GM18867 (cell line): ENCODE measurements at regions not wholly inside any gene's neighbourhood (a gene's known extent, or its start where the extent isn't known, plus 50 kb on each side); places are given as distances from the start of the nearest gene placed in this dataset.

ENCODE experiments used
- ATAC-seq: cut with Tn5 transposase; IDR thresholded peaks from one replicate; pipeline ENCODE4 v1.9.1; 2021; ENCODE audit warnings: mild to moderate bottlenecking, moderate library complexity; ENCODE audit not compliant: unreplicated experiment

DNA sequence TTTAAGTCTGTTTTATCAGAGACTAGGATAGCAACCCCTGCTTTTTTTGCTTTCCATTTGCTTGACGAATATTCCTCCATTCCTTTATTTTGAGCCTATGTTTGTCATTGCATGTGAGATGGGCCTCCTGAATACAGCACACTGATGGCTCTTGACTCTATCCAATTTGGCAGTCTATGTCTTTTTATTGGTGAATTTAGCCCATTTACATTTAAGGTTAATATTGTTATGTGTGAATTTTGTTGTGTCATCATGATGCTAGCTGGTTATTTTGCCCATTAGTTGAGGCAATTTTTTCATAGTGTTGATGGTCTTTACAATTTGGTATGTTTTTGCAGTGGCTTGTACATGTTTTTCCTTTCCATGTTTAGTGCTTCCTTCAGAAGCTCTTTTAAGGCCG lies 50.7 kb upstream of the PDE4B start:
- ATAC-seq: no peak
